Muscle layer of duodenum (tissue), 2 donors: ENCODE measurements at regions not wholly inside any gene's neighbourhood (a gene's known extent, or its start where the extent isn't known, plus 50 kb on each side); places are given as distances from the start of the nearest gene placed in this dataset.

Source experiments
- H3K27ac ChIP-seq: one replicate; pipeline ENCODE4 v1.7.0; 2013; ENCODE audit warnings: mild to moderate bottlenecking, low read length
- H3K27me3 ChIP-seq: one replicate; pipeline ENCODE4 v1.7.0; 2013; ENCODE audit warnings: low read depth, mild to moderate bottlenecking, control low read depth, low read length
- H3K36me3 ChIP-seq, 2 donors: one replicate each; pipeline ENCODE4 v1.7.0; 2013; ENCODE audit warnings: low read length in 2 of 2, control low read depth in 1 of 2, mild to moderate bottlenecking in 1 of 2; ENCODE audit not compliant: insufficient read depth in 2 of 2, control insufficient read depth in 1 of 2
- H3K4me1 ChIP-seq, 2 donors: one replicate each; pipeline ENCODE4 v1.7.0; 2013; ENCODE audit warnings: low read length in 2 of 2, mild to moderate bottlenecking in 2 of 2, control low read depth in 1 of 2, moderate library complexity in 1 of 2; ENCODE audit not compliant: insufficient read depth in 2 of 2, control insufficient read depth in 1 of 2
- H3K4me3 ChIP-seq, 2 donors: one replicate each; pipeline ENCODE4 v1.7.0; 2013; ENCODE audit warnings: low read length in 2 of 2, low read depth in 1 of 2, mild to moderate bottlenecking in 1 of 2
- H3K9me3 ChIP-seq, 2 donors: one replicate each; pipeline ENCODE4 v1.7.0; 2013; ENCODE audit warnings: low read length in 2 of 2, control low read depth in 1 of 2, mild to moderate bottlenecking in 1 of 2; ENCODE audit not compliant: control insufficient read depth in 1 of 2
- donor health status: healthy.

DNA sequence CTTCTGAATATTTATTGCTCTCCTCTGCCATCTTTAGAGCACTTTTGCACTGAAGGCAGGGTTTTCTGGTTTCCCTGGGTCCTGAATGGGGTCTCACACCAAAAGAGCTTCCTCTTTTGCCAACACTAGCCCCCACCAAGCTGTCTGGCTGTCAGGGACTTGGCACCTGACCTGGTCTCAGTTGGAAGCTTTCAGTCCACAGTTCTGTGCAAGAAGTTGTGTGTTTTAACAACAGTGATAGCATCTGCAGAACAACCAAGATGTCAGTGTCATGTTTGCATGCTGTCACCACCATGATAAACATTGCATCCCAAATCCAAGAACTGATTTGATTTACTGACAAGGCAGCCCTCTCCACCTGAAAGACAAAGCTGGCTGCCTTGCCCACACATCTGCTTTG lies 448.5 kb upstream of the CCL2 start:
- H3K36me3 ChIP-seq = no peaks in the 10 kb centered on the region
- no peak overlapping the region for H3K27ac ChIP-seq
- no peak overlapping the region for H3K4me3 ChIP-seq
- H3K27me3 ChIP-seq = no peaks in the 10 kb centered on the region
- no peaks in the 10 kb centered on the region for H3K9me3 ChIP-seq
- H3K4me1 ChIP-seq = no peaks in the 10 kb centered on the region

DNA sequence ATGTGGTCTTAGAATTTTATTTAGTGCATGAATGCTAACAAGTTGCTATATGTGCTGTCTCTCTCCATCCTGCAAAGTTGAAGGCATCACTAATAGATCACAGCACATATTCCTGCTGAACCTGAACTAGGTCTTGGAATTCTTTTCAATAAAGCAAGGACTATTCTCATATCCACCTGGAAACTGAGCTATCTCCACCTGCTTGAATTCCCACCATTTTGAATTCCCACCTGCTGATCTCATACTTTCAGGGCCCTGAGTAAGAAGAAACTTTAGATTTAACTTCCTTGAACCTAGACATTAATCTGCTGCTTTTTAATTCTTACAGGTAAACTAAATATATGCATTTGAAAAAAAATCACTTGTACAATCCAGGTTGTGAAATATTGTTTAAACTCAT lies 445.3 kb upstream of the CCL2 start:
- Histone ChIP-seq H3K27ac (no peak overlapping the region), H3K4me1 (no peaks in the 10 kb centered on the region), H3K27me3 (no peaks in the 10 kb centered on the region), H3K9me3 (no peaks in the 10 kb centered on the region), H3K4me3 (no peak overlapping the region), H3K36me3 (no peaks in the 10 kb centered on the region)

DNA sequence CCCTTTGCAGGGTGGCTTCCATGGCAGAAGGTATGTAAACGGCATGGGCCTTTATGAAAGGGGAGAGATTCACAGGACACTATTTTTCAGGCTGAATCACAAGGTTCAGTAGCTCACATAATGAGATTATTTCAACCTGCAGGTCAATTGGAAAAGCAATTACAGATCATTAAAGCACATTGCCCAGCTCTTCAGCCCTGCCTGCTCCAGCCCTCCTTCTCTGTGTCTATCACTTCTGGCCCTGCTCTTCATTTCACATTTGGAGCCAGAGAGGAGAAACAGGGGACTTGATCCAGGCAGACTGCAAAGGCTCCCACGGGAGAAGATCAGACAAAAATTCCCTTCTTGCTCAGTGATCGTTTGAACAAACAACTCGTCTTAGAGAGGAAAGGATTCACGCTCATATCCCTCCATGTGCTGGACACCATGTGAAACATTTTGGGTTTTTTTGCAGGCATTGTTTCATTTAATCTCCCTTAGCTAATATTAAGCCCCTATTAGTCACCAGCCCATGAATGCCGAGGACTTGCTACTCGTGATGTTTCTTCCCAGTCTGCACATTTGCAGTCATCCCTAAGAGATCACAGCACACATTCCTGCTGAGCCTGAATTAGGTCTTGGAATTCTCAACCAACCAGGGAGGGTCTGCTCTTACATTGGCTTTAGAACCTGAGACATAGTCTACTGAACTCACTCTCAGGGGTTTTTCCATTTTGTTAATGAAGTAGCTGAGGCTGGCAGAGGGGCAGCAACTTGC lies 443.9 kb upstream of the CCL2 start:
- H3K27me3 ChIP-seq = no peaks in the 10 kb centered on the region
- H3K27ac ChIP-seq = no peak overlapping the region
- H3K36me3 ChIP-seq = no peaks in the 10 kb centered on the region
- H3K4me3 ChIP-seq = no peak overlapping the region
- no peaks in the 10 kb centered on the region for H3K4me1 ChIP-seq
- no peaks in the 10 kb centered on the region for H3K9me3 ChIP-seq

DNA sequence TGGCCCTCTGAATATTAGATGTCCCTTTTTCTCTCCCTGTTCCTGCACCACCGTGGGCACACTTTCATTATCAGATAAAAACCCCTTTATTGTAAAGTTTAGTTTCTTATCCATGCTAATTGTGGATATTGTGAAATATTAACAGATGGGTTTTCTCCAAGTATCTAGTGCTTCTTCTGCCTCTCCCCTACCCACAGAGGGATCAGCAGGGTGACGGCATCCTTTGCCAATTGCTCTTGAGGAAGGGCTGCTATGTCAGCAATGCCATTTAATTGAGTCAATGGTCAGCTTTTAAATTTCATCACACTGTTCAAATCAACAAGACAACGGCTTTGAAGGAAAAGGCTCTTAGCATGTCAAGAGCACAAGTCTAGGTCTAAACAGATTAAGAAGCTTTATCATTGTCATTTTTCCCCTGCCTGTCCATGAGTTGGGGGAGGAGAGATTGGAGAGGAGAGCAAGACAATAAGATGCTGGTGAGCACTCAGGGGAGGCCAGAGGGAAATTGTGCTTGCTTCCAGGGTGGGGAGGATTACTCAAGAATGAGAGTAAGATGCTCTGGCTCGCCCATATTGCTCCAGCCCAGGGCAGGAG lies 443.0 kb upstream of the CCL2 start:
- H3K9me3 ChIP-seq = no peaks in the 10 kb centered on the region
- no peak overlapping the region for H3K4me3 ChIP-seq

DNA sequence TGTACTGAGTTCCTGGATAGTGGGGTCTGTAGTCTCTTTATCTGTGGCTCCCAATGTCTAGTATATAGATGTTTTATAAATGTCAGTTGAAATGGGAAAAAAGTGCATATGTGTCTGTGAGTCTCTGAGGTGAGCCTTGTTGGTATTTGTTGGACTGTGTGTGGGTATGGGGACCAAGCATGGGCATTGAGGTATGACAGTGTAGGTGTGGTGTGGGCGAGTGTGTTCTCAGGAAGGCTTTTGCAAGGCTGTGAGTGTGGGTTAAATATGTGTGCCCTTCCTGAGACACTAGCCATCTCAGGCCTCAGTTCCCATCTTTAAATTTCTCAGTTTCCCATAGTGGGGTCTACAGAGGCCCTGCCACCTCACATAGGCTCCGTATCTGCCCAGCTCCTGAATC lies 440.2 kb upstream of the CCL2 start:
- no peak overlapping the region for H3K27ac ChIP-seq
- H3K9me3 ChIP-seq = no peaks in the 10 kb centered on the region
- H3K27me3 ChIP-seq = no peaks in the 10 kb centered on the region
- no peaks in the 10 kb centered on the region for H3K4me1 ChIP-seq
- no peak overlapping the region for H3K4me3 ChIP-seq
- no peaks in the 10 kb centered on the region for H3K36me3 ChIP-seq

More for the DNA sequence above, 443.0 kb upstream of the CCL2 start:
- Histone ChIP-seq H3K27ac (no peak overlapping the region), H3K36me3 (no peaks in the 10 kb centered on the region), H3K27me3 (no peaks in the 10 kb centered on the region), H3K4me1 (no peaks in the 10 kb centered on the region)

DNA sequence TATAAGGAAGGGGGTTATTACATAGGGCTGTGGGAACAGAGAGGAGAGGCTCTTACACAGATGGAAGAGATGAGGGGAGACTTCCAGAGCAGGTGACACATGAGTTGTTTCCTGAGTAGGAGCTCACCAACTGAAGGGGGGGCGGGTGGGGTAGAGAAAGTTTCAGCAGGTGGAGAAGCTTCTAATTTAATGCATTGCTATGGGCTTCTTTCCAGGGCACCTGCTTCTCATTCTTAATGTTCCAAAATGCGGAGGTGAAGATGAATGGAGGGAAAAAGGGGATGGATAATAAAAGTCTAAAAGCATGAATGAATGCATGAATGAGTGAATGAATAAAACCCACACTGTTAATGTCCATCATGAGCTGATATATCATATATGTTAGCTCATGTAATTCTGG lies 439.0 kb upstream of the CCL2 start:
- no peaks in the 10 kb centered on the region for H3K27me3 ChIP-seq
- no peaks in the 10 kb centered on the region for H3K9me3 ChIP-seq
- H3K36me3 ChIP-seq = no peaks in the 10 kb centered on the region
- no peak overlapping the region for H3K27ac ChIP-seq
- no peaks in the 10 kb centered on the region for H3K4me1 ChIP-seq
- no peak overlapping the region for H3K4me3 ChIP-seq

DNA sequence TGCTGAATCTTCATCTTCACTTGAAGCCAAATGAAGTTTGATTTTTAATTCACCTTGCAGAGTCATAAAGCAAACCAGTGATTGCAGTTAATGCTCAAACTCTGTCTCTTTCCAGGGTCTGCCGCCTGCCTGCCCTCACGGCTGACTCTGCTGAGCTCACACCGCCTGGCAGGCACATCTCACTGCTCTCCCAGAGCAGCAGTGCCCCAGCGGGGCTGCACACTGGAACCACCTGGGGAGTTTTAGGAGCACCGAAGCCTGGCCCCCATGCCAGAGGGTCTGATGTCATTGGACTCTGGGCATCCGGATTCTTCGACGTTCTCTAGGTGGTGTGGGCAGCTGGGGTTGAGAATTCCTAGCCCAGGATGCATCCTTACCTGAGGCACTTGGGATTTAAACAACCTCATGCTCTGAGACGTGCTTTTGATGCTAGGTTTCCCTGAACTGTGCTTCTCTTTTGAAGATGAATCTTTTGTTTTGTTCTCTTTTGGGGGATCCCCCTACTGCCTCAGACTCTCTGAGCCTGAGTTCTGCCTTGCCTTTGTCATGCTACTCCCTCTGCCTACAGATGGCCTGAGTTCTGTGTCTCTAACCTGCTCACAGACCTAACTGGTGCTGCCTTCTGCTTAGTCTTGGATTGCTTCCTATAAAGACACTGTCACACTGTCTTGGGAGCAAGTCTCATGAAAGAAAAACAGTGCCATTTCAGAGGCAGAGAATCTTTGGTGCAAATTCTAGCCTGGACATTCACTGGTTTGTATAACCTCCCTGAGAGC lies 438.1 kb upstream of the CCL2 start:
- no peak overlapping the region for H3K4me3 ChIP-seq
- no peaks in the 10 kb centered on the region for H3K36me3 ChIP-seq
- no peaks in the 10 kb centered on the region for H3K9me3 ChIP-seq
- no peaks in the 10 kb centered on the region for H3K27me3 ChIP-seq
- H3K27ac ChIP-seq = no peak overlapping the region
- no peaks in the 10 kb centered on the region for H3K4me1 ChIP-seq

DNA sequence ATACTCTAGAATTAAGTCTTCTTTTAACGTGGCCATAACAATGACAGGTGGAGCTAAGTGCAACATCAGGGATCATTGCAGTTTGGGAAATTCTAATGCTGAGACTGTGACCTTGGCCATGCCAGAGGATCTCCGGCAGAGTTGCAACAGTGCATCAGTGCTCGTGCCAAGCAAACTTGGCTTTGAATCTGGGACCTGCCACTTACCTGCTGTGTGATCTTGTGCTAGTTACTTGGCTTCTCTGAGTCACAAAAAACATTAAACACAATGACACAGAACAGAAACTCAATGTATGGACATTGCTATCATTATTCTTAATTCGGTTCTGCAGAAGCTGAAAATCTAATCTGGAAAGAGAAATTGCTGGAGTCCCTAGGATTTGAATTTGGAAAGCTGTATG lies 435.5 kb upstream of the CCL2 start:
- Histone ChIP-seq H3K36me3 (no peaks in the 10 kb centered on the region), H3K27me3 (no peaks in the 10 kb centered on the region), H3K27ac (no peak overlapping the region), H3K4me3 (no peak overlapping the region), H3K9me3 (no peaks in the 10 kb centered on the region), H3K4me1 (no peaks in the 10 kb centered on the region)

DNA sequence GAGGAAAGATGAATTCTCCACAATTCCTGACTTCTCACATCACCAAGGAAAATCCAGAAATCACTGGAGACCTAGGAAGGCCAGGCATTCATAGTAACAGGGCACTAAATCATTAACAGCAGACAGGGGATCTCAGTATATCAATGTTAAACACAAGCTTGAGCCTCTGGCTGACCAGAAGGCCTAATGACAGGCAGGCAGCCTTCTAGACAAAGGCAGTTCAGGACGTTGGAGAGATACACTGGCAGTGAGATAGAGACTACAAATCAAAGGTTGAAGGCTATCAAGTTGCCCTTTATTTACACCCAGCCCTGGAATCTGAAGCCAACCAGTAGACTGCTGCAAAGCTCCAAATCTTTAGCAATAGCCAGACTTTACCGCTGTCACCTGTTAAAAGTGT lies 422.8 kb upstream of the CCL2 start:
- Histone ChIP-seq H3K27me3 (no peaks in the 10 kb centered on the region), H3K27ac (no peak overlapping the region), H3K4me3 (no peak overlapping the region), H3K36me3 (no peaks in the 10 kb centered on the region), H3K9me3 (no peaks in the 10 kb centered on the region), H3K4me1 (no peaks in the 10 kb centered on the region)

DNA sequence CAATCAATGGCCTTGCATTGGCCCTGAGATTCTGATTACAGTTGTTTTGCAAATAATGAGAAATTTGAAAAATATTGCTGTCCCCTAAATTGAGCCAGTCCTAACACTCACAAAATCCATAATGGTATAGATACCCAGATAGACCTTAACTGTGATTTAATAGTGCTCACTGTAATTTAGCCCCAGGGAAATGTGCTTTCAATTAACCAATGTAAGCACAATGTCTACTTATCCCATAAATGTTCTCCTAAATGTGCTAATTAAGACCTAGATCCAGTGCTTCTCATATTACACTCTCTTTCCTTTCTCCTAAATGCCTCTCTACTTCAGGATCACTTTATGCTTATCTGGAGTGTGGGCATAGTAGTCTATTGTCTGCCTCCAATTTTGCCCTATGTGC lies 417.8 kb upstream of the CCL2 start:
- no peaks in the 10 kb centered on the region for H3K36me3 ChIP-seq
- H3K4me1 ChIP-seq = no peaks in the 10 kb centered on the region
- H3K27ac ChIP-seq = no peak overlapping the region
- no peaks in the 10 kb centered on the region for H3K27me3 ChIP-seq
- H3K4me3 ChIP-seq = no peak overlapping the region
- H3K9me3 ChIP-seq = no peaks in the 10 kb centered on the region

DNA sequence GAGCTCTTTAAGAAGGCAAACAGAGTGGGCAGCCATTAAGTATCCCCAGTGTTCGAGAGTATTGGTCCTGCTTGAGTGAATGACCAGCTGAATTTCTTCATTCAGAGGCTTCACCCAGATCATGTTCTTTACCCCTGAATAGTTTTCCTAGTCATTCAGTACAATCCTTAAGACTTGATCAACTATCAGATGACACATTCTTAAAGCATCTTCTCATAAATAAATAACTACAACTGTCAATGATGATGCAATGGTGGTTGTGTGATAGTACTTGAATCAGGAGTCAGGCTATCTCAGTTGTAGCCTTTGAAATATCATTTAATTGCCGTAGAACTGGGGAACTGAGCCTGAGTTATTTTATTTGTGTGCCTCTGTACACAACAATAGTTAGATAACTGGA lies 416.8 kb upstream of the CCL2 start:
- Histone ChIP-seq H3K4me1 (no peaks in the 10 kb centered on the region), H3K4me3 (no peak overlapping the region), H3K27ac (no peak overlapping the region), H3K36me3 (no peaks in the 10 kb centered on the region), H3K27me3 (no peaks in the 10 kb centered on the region), H3K9me3 (no peaks in the 10 kb centered on the region)
